ENCODE measurements at regions not wholly inside any gene's neighbourhood (a gene's known extent, or its start where the extent isn't known, plus 50 kb on each side); places are given as distances from the start of the nearest gene placed in this dataset.

DNA sequence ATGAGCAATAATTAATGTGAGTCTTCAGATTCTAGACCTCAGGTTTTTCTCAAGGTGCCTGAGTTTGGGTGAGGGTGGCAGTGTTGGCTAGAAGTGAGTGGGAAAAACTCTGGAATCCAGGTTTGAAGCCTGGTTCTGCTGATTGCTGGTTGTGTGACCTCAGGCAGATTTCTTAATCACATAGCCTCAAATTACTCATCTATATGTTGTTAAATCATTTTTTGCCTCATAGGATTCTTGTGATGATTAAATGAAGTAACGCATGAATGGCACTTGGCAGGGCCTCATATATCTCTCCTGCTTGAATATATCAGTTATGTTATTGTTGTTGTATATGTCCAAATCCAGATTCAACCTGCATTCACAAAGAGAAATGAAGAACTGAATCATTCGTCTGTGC lies 60.5 kb downstream of the NR2F2 start:
- DNase-seq (ENCODE audit: low spot score): no peak

DNA sequence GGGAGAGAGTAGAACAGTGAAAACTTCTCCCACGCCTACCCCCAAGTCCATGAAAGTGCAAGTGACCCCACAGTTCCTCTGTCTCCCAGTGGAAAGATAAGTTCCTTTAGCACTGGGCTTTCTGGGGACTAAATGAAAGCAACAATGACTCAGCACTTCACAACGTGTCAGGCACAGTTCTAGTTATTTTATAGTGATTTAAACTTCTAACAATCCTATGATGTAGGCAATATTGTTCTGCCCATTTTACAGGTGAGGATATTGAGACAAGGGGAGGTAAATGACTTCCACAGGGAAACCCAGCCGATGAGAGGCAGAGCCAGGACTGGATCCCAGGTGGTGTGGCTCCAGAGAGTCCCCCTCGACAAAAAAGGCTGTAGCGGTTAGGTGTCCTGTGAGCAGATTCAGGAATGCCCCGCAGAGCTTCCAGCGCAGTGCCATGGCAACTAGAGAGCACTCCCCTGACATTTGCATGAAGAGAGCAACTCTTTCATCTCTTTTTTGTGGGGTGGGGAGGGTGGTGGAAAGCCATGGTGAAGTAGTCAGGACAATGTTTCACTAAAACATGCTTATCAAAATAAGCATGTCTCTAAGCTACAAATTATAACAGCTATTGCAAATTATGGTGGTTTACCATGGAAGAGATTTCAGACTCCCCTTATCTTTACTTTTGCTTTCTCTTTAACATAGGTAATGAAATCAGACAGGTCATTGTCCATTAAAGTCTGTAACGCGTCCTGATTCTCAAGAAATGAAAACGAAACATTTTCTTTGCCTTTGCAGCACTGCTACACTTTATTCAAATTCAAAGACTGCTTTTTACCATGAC lies 62.1 kb downstream of the NR2F2 start:
- no peak for DNase-seq (ENCODE audit: low spot score)

DNA sequence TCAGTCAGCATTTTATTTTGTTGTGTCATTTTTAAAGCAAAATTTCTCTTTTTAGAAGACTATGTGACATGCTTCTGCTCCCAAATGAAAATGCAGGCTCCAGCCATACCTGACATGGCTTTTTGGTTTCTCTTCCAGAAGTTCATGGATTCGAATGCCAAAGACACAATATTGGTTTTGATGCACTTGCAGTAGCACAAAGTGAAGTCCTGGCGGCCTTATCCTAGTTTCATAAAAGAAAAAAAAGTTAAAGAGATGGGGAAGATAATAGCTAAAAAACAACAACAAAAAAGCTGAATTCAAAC lies 62.7 kb downstream of the NR2F2 start:
- no peak for DNase-seq (ENCODE audit: low spot score)

DNA sequence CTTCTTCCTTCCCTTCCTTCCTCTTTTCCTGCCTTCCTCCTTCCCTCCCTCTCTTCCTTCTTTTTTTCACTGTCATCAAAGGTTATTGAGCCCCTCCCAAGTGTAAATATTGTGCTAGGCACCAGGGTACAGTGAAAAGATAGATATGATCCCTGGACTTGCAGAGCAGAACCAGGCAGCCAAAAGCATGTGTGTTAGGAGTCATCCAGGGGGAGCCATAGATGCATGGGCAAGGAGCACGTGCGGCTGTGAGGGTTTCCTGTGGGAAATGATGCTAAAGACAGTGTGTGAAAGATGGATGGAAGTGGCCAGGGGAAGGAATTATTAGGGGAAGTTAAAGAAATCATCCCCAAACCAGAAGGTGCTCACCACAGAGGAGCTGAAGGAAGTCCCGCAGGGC lies 65.2 kb downstream of the NR2F2 start:
- DNase-seq (ENCODE audit: low spot score): no peak

DNA sequence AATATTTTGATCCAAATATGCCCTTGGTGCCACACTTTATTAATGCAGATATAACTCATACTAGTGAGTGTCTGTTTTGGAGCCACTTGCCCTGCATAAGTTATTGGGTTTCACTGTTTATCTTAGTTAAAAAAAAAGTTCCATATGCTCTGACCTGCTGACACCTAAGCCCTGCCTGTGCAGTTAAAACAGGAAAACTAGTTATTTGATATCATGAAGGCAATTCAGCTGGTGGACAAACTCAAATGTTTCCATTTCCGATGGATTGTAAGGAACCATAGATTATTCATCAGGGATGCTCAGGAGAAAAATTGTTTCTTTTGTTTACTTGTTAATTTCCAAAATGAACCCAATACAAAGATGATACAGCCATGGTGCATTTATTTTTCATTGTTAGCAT lies 68.3 kb downstream of the NR2F2 start:
- no peak for DNase-seq (ENCODE audit: low spot score)

DNA sequence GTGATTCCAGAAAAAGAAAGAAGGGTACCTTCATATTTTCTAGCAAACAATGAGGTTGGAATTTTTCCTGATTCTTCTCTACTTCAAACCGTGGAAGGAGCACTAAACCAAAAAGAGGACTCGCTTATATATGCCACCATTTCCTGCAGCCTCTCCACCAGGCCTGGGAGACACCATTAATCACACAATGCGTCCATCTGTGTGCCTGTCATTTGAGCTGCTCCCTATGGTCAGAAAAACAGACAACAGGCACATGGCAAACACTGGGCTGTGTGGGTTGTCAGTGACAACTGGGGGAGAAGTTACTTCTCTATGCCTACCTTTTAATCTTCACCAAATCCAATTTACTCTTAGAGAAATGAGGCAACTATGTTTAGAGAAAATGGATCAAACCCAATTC lies 71.9 kb downstream of the NR2F2 start:
- DNase-seq (ENCODE audit: low spot score): no peak

DNA sequence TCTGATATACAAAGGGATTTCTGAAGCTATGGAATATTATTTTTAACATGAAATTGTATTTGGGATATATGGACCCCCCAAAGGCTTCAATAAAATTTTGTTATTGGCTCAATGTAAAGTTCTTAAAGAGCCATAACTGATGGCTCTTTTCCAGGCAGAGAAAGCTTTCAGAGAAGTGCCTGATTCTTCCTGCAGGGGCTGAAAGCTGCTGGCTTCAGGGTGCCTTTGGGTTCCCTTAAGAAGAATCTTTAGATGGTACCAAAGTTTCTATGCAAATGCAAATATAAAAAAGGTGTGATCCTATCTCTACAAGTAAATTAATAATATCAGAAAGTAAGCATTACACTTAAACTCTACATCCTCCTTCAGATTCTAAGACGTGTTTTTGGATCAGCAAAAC lies 72.6 kb downstream of the NR2F2 start:
- DNase-seq (ENCODE audit: low spot score): no peak

DNA sequence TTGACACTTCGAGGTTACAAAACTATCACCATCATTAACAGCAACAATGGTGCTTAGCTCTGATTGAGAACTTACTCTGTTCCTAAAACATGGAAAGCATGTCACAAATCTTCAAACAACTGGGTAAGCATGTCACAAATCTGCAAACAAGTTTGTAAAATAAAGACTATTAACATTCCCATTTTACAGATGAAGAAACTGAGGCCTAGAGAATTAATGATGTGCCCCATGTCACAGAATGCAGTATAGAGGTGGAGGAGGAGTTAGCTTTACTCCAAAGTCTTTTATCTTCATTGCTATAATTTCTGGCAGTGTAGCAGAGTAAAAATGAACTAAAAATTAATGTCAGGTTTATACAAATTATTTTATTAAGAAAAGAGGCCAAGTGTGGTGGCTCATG lies 73.4 kb downstream of the NR2F2 start:
- no peak for DNase-seq (ENCODE audit: low spot score)

DNA sequence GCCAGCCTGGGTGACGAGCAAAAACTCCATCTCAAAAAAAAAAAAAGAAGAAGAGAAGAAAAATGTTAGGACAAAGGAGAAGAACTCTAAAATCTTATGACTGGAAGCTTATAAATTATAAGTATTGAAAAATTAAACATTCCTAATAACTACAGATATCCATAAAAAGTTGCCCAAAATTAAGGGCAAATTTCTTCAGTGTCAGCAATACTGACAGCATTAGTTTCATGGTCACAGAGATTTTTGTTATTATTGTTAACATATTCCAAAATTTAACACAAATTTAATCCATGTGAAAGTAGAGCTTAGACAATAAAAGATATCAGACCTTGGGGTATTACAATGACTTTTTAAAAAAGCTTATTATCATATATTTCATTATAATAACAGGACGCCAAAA lies 74.1 kb downstream of the NR2F2 start:
- no peak for DNase-seq (ENCODE audit: low spot score)

DNA sequence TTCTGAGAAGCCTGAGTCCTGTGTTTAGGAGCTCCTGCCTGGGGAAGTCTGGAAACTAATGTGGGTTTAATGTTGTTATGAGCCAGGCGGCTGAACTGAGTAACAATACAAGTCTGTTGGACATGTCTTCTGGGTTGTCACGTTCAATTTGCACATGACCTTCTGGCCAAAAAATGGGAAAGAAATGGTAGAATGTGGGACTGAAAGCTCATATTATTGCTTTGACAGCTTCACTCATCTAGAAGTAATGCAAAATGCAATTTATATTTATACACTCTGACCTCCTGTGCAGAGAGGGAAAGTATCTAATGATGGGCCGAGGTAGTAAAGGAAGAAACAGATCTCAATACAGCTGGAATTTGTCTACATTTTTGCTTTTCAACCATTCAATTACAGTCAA lies 75.8 kb downstream of the NR2F2 start:
- DNase-seq (ENCODE audit: low spot score): no peak

DNA sequence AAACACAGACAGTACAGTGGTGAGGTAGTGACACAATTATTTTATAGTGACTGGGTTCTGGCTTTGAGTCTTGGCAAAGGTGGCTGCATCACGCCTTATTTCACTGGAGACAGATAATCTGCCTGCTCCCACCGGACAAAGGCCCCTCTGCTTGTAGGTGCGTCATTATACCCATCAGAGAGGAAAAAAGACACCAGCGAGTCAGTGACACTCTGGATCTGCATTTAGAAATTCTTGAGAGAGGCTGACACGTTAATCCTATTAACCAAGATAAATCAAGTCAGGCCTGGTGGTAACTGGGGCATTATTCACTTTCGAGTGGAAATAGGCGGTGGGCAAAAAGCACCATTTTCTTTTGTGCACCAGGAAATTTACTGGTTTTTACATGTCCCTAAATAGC lies 76.2 kb downstream of the NR2F2 start:
- DNase-seq (ENCODE audit: low spot score): no peak

DNA sequence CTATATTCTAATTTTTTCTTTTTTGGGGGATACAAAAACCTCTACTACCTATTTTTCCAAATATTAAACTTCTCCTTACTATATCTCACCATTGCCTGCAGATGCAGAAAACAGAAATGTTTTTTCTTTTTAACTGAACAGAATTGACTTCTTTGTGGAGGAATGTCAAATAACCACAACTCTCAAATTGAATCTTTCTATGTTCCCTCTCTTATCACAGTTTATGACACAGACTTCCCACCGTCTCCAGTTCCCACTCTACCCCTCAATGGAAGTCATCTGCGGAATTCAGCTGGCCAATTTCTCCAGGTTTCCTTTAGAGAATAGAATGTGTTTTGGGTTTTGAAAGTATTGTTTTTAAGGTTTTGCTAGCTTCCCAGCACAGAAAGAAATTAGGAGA lies 77.0 kb downstream of the NR2F2 start:
- DNase-seq (ENCODE audit: low spot score): no peak

DNA sequence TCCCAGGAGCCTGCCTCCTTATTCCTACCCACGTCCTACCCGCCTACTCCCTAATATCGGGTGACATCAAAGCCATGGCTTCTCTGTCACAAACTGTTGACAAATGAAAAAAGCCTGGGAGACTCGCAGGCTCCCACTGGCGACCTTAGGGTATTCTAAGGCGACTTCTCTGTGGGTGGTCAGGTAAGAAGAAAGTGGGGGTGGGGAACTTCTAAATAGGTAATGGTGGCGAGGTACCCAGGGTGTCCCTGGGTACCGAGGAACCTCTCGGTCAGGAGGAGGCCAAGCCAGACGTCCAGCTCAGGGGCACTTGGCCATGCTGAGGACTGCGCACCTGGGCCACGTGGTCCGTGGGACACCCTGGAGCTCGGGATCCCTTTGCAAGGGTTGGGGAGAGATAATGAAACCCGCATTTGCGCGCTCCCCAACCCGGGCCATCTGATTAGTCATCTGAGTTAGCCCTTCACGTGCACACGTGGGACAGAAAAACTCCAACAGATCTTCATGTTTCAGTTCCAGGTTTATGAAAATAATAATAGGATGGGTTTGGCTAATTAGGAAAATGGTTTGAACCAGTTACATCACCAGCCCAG lies 78.2 kb downstream of the NR2F2 start:
- DNase-seq (ENCODE audit: low spot score): no peak

DNA sequence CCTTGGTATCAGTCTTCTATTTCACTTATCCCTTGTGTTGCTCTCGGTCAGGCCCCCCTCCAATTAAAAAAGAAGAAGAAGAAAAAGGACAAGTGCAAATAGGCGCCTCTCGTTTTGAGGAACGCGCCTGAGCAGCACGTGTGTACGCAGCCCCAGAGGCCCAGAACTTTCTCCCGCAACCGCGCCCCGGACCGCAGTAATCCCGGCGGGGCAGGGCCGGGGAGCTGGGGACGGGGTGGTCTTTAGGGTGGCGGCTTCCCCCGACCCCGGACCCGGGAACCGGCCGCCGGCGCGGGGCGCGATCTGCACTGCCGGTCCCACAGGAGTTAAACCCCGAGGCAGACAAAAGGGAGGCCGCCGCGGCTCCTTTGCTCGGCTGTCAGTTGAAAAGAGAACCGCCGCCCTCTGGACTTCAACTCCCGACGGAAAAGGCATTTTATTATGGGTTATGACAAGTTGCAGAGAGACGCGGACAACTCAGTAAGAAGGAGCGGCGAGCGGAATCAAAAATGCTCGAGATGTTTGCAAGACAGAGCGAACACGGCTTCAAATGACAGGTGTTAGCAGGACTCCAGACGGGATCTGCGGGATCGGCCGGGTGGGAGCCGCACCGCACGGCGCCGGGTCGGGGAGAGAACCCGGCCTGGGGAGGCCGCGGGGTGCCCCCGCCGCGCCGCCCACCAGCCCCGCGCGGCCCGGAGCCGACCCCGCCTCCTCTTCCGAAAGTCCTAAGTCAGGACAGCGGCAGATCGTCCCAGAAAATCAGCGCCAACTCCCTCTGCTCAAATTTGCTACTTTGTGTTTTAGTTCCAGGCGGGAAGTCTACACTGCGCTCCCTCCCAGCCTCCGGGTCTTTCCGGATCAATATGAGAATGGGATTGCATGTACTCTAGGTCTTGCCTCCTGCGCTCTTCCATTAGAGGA lies 79.0 kb downstream of the NR2F2 start:
- DNase-seq (ENCODE audit: low spot score): peak; percentile 31

DNA sequence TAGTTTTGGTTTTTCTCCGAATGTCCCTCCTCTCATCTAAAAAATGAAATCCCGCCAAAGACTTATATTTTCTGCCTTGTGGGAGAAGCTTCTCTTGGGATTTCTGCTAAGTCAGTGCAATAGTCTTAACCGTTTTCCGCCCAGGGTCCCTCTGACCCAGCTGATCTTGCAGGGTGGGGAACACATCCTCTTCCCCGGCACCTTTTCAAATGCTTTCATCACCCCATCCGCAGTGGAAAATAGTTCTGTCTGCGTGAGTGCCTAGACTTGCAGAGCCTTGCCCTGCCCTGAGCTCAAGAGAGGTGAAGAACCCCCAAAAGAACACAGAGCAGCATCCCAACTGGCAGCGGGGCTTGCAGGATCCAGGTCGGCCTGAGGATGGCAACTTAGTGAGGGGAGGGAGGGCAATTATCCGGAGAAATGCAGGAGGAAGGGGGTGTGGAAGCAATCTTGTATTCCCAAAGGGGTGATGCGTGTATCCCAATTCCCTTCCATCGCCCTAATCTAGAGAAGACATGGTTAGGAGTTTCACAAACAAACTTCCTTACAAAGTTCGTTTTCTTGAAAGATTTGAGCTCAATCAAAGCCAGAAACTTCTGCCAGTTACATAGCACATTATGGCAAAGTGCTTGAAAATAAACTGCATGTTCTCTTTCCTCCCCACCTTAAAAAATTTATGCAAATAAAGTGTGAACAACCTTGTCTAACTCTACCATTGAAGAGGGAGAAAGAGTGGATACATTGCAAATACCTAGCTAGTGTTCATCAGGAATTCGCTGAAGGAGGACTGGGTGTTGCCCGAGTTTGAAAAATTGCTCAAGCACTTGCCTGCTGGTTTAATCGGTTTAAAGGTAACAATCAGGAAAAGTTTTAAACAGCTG lies 79.9 kb downstream of the NR2F2 start:
- DNase-seq (ENCODE audit: low spot score): no peak

DNA sequence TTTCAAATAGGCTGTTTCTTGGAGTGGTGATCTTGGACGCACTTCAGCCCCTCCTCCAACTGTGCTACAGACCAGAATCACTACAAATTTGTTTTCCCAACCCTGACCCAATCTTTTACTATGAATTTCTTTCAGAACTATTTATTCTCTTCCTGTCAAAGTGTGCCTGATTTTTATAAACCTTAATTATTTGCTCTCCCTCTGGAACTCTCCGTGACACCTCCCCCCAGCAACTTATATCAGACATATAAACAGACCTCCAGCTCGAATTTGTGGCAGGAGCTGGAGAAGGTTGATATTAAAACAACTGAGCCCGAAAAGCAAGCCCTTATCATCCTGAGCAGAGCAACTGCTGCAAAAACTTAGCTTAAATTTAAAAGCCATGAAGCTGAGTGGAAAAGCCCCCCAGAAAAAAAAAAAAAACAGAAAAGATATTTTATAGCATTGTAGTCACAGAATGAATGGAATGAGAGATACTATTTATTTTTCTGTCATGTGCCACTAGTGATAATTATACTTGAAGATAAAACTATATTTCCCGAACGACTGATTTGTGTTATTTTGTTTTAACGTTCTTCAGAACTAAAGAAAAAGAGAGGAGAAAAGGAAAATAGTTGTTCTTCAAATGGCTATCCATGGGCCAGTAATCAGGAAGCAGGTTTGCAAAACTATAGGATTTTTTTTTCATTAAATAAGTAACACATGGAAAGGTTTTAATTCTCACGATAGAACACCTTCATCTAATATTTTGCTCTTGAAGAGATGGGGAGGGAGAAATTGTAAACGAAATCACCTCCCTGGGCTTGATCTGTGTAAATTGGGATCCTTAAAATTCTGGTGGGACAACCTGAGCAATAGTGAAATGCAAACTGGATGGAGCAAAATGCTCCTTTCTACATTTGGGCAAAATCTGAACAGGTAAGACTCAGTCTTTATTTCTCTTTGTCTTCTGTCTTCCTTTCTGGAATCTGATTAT lies 80.8 kb downstream of the NR2F2 start:
- no peak for DNase-seq (ENCODE audit: low spot score)

DNA sequence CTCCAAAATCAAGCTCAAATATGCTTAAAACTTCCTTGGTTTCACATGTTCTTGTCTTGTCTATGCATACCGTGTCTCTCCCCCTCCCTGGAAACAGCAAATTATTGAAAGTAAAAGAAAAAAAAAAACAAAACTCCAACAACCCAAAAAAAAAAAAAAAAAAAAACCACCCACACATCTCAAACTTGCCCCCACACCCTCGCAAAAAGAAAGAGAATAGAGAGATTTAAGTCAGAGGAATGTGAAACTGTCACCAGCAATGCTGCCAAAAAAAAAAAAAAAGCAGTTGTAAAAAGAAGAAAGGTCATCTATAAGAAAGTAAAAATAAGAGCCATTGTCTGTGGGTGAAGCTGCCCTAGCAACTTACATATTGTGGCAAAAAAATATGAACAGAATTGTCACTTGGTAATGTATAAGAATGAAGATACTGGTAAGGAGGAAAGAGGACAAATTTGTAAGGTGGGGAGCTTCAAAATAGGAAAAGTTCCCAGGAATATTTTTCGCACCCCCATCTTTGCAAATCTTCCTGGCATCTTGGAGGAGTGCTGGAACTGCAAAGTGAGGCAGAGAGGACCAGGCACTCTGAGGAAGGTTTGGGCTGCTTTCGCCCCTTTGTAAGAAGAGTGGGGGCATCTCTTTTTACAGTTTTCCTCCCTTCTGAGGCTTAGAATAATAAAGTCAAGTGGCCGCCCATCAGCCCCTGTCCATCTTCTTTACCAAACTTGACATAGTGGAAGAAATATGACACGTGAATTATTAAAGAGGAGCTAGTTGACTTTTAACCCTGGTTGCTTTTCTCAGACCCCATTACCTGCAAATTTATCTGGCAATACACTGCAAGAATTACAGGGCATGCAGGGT lies 81.8 kb downstream of the NR2F2 start:
- no peak for DNase-seq (ENCODE audit: low spot score)

DNA sequence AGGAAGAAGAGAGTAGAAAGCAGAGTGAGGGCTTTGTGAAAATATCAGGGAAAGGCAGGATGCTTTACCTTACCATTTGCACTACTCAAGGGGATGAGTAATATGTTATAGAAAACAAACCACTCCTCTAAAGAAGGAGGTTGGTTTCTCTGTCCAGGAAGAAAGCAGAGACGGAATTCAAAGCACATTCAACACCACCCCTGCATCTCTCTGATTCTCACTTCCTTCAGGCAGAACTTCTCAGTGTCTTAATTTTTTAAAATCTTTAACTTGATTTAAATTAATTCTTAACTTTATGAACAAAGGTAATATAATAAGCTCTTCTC lies 82.4 kb downstream of the NR2F2 start:
- DNase-seq (ENCODE audit: low spot score): no peak

DNA sequence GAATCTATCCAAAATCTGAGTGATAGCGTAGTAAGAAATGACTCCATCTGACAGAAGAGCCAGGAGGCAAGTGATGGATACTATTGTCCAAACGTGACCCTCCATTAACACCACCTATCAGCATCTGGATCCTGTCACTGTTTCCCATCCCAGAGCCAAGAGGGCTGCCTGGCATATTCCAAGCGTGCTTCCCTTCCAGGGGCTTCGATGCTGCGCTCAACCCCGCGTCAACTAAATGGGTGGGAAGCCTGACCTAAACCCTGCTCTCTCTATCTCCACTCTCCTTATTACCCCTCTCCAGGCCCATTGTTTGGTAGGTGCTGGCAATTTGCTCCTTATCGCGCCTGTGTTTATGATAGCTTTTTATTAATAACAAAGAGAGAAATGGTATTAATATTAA lies 83.2 kb downstream of the NR2F2 start:
- DNase-seq (ENCODE audit: low spot score): no peak

DNA sequence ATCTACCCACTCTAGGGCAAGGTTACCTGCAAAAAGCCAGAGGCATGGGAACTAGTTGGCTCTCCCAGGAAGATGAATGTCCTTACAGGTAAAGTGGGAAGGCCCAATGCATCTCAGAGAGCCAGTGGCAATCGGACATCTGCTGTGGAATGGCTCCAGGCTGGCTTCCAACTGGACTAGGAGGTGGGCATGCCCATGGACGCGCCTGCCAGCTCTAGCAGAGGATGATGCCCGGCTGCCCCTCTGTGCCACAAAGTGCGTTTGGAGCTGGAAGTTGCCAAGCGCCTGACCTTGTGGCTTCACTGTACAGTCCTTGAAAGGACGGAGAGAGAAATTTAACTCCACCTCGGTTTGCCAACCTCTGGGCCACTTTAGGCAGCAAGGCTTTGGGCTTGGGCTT lies 84.4 kb downstream of the NR2F2 start:
- no peak for DNase-seq (ENCODE audit: low spot score)

Data from GM03348 (cell line).